ENCODE measurements at regions not wholly inside any gene's neighbourhood (a gene's known extent, or its start where the extent isn't known, plus 50 kb on each side); places are given as distances from the start of the nearest gene placed in this dataset.
"Not testable (repeated sequence)": the region's sequence is repeated elsewhere in the genome, so short reads cannot be mapped to it uniquely, and the experiment has no call there.

GRCh38 chr6:4366635-4367395 is 231.4 kb upstream of the ECI2 start:
- no peak for DNase-seq

- no peak for DNase-seq
Measured at GRCh38 chr6:4365686-4366085, 230.3 kb upstream of the ECI2 start.

DNA sequence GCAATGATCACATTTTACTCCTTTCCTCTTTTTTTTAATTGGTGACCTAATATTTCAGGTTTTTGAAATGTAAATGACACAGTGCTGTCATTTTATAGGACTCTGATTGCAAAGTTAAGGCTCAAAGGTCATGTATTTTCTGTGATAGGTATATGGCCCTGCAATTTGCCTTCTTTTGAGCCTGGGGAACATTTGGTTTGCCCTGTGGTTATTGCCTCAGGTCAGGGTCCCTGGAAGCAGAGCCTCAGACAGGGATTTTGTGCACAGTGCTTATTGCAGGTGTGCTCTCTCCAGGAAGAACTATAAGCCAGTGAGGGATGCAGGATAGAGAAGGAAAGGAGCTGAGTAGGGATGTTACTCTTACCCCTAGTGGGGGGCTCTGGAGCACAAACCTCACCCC is 229.3 kb upstream of the ECI2 start:
- DNase-seq = no peak

GRCh38 chr6:4364172-4364571 is 228.8 kb upstream of the ECI2 start:
- no peak for DNase-seq

- DNase-seq = no peak
Measured at GRCh38 chr6:4363656-4364055, 228.3 kb upstream of the ECI2 start.

- no peak for DNase-seq
Measured at GRCh38 chr6:4362326-4362725, 227.0 kb upstream of the ECI2 start.

GRCh38 chr6:4360920-4361319 is 225.5 kb upstream of the ECI2 start:
- DNase-seq = no peak

GRCh38 chr6:4359108-4359730 is 223.8 kb upstream of the ECI2 start:
- DNase-seq = no peak

DNA sequence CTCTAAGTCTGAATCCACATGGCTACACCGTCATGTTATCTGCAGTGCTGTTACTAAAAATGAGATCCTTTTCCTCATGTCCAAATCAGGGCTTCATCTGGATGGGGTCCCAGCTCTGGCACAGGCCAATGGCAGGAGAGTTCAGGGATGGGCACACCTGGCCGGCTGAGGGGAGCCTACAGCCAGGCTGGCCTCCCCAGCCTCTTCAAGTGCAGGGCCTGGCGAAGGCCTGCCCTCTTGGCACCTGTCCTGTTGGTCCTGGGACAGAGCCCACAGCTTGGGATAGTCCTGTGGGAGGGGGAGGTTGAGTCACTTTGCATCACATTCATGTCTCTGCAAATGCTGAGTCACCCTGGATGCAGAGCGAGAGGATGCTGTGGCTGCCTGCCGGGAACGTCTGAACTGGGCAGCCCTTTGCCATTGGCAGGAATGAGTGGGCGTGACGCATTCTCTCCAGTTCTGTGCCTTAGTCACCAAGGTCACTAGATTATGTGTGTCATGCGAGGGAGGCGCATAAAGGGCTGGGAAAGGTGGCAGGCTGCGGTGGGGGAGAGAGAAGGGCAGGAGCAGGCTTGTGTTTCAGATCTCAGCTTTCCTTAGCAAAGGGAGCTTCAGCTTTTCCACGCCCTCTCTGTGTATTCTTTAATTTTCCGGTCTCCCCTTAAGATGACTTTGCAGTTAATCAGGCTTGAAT is 223.2 kb upstream of the ECI2 start:
- DNase-seq = peak; percentile 45 to 55

- DNase-seq = not testable (repeated sequence)
Measured at GRCh38 chr6:4357660-4358152, 222.3 kb upstream of the ECI2 start.

GRCh38 chr6:4356899-4357659 is 221.7 kb upstream of the ECI2 start:
- no peak for DNase-seq

GRCh38 chr6:4355241-4355640 is 219.9 kb upstream of the ECI2 start:
- DNase-seq = no peak

GRCh38 chr6:4354181-4354580 is 218.8 kb upstream of the ECI2 start:
- no peak for DNase-seq

DNA sequence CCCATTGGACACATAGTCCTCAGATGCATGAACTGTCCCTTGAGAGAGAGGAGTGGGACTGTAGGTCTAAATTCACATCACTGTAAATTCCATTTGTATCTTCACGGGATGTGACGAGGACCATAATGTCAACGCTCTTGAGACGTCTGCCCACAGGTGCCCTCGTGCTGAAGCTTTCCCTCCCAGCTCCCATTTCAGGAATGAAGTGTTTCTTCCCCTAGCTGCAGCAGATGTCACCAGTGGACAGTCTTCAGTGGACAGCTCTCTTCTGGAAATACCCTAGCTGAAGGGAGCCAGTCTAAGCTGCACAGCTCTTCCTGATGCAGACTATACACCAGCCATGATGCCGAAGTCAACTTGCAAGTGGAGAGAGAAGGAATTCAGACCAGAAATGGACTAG is 217.4 kb upstream of the ECI2 start:
- no peak for DNase-seq

DNA sequence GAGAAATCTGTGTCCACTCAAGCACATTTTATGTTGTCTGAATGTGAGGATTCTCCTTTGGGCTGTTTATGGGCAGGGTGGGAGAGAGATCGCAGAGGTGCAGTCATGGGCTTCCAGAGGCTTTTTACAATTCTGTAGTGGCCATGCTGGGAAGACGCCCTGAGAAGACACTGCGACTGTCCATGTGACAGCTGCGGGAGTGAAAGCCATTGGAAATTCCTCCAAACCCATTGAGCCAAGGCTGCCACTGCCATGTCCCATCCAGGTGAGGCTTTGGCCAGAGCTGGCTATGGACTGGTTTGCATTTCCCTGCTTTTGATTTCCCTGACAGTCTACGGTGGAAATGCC is 216.9 kb upstream of the ECI2 start:
- DNase-seq = no peak

- no peak for DNase-seq
Measured at GRCh38 chr6:4351520-4352321, 216.3 kb upstream of the ECI2 start.

DNA sequence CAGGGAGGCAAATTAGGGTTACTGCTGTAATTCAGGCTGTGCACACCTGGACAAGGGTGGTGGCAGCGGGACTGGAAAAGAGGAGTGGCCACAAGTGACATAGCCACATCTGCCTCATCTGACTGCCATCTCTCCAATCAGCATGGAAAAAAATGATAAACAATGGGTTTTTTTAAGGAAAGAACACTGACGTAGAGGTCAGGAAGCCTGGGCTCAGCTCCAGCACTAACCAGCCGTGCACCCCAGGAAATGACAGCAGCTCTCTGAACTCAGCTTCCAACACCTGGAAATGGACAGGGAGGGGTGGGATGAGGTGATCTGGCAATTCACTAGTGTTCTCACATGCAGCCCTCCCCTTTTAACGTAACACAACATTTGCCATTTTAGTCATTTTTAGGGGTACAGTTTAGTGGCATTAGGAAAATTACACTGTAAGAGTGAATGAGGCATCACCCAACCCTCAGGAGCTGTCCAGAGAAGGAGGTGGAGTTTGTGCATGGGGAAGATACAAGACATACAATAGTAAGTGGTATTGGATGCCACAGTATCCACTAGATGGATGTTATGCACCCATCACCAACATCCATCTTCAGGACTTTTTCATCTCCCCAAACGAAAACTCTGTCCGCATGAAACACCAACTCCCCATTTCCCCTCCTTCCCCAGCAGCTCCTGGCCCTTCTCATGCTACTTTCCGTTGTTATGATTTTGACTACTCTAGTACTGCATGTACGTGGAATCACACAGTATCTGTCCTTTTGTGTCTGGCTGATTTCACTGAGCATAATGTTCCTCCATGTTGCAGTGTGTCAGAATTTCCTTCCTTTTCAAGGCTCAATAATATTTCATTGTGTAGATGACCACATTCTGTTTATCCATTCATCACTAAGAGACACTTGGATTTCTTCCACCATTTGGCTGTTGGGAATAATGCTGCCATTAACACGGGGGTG is 215.5 kb upstream of the ECI2 start:
- no peak for DNase-seq

DNA sequence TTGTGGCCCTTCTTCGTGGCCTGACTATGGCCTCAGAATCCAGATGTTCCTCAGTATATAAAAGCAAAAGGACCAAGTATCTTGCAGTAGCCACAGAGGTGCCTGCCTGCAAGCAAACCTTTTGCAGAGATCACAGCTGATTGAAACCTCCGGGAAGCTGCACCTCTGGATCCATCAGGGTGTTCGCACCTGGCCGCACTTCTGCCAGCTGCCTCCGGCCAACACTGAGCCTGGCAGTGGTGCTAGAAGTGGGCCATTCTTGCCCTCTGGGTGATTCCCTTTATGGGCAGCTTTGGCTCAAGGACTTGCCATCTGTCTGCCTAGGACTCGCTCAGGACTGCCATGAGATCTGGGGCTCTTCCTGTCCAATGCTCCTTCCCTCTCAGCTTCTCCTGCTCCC is 214.6 kb upstream of the ECI2 start:
- no peak for DNase-seq

DNA sequence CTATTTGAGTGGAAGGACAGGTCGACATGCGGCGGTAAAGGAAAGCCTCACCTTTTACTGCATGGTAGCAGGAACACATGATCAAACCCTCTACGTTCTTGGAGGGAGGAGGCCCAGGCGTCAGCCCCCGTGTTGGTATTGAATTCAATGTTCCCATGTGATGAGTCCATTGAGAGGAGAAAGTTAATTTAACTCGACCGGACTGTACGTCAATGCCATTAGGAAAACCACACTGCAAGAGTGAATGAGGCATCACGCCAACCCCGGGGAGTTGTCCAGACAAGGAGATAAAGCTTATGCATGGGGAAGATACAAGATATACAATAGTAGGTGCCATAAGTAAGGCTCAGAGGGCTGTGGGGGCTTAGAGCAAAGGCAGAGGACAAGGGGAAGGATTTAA is 213.9 kb upstream of the ECI2 start:
- DNase-seq = no peak

DNA sequence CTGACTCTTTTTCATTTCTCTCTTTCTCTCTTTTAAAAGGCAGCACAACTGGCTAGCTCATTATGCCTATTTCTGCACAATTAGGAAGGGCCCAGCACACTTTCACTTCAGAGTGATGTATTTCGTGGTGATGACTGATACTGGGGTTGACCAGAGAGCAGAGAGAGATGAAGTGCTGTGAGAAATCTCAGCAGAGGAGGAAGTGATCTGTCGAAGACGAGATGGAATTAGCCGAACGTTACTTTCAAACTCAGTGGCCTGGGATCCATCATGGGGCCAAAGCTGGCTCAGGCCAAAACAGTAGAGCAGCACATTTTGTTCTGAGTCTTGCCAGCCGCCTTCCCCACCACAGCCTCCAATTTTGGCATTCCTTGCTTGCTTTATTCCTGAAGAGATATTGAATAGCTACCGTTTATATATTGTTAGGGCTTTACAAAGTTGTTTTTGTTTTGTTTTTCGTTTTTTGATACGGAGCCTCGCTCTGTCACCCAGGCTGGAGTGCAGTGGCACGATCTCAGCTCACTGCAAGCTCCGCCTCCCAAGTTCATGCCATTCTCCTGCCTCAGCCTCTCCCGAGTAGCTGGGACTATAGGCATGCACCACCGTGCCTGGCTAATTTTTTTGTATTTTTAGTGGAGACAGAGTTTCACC is 213.2 kb upstream of the ECI2 start:
- DNase-seq = no peak

GRCh38 chr6:4347877-4348276 is 212.5 kb upstream of the ECI2 start:
- no peak for DNase-seq

Data from activated T-cell treated with anti-CD3 and anti-CD28 coated beads, Interleukin-2, amount 50 U/mL, for 48 hours (primary cell).